ENCODE measurements at regions not wholly inside any gene's neighbourhood (a gene's known extent, or its start where the extent isn't known, plus 50 kb on each side); places are given as distances from the start of the nearest gene placed in this dataset.

GRCh38 chr22:26986884-26987283 lies 329.5 kb downstream of the MIAT start:
- Histone ChIP-seq H3K36me3 (ENCODE audit: control insufficient read depth in 2 of 2, insufficient read depth in 2 of 2, low read length in 1 of 2) (no peaks in the 10 kb centered on the region), H3K4me3 (ENCODE audit: low read length in 2 of 2) (no peak overlapping the region), H3K4me1 (ENCODE audit: control insufficient read depth in 2 of 2, insufficient read depth in 2 of 2, low read length in 2 of 2) (no peaks in the 10 kb centered on the region), H3K9me3 (ENCODE audit: control insufficient read depth in 2 of 2, insufficient read depth in 1 of 2, low read length in 1 of 2) (no peaks in the 10 kb centered on the region), H3K27me3 (ENCODE audit: control insufficient read depth in 2 of 2, insufficient read depth in 1 of 2, low read length in 1 of 2) (no peaks in the 10 kb centered on the region), H3K27ac (ENCODE audit: low read depth in 1 of 2, low read length in 1 of 2) (no peak overlapping the region)
- WGBS: 9% methylated on average over 3 of the region's 3 CpGs
- no peak for DNase-seq (ENCODE audit: low read depth in 6 of 9, low spot score in 9 of 9)

- H3K27ac ChIP-seq (ENCODE audit: low read depth in 1 of 2, low read length in 1 of 2): no peak overlapping the region
- WGBS: 84% methylated on average over 7 of the region's 7 CpGs
- no peaks in the 10 kb centered on the region for H3K27me3 ChIP-seq (ENCODE audit: control insufficient read depth in 2 of 2, insufficient read depth in 1 of 2, low read length in 1 of 2)
- H3K9me3 ChIP-seq (ENCODE audit: control insufficient read depth in 2 of 2, insufficient read depth in 1 of 2, low read length in 1 of 2): no peaks in the 10 kb centered on the region
- DNase-seq (ENCODE audit: low read depth in 6 of 9, low spot score in 9 of 9): no peak
- H3K4me1 ChIP-seq (ENCODE audit: control insufficient read depth in 2 of 2, insufficient read depth in 2 of 2, low read length in 2 of 2): no peaks in the 10 kb centered on the region
- H3K36me3 ChIP-seq (ENCODE audit: control insufficient read depth in 2 of 2, insufficient read depth in 2 of 2, low read length in 1 of 2): no peaks in the 10 kb centered on the region
- no peak overlapping the region for H3K4me3 ChIP-seq (ENCODE audit: low read length in 2 of 2)
Measured at GRCh38 chr22:26990503-26991189, 333.3 kb downstream of the MIAT start.

- Histone ChIP-seq H3K36me3 (ENCODE audit: control insufficient read depth in 2 of 2, insufficient read depth in 2 of 2, low read length in 1 of 2) (no peaks in the 10 kb centered on the region), H3K4me1 (ENCODE audit: control insufficient read depth in 2 of 2, insufficient read depth in 2 of 2, low read length in 2 of 2) (no peaks in the 10 kb centered on the region), H3K9me3 (ENCODE audit: control insufficient read depth in 2 of 2, insufficient read depth in 1 of 2, low read length in 1 of 2) (no peaks in the 10 kb centered on the region), H3K27ac (ENCODE audit: low read depth in 1 of 2, low read length in 1 of 2) (no peak overlapping the region), H3K4me3 (ENCODE audit: low read length in 2 of 2) (no peak overlapping the region), H3K27me3 (ENCODE audit: control insufficient read depth in 2 of 2, insufficient read depth in 1 of 2, low read length in 1 of 2) (no peaks in the 10 kb centered on the region)
- no peak for DNase-seq (ENCODE audit: low read depth in 6 of 9, low spot score in 9 of 9)
- 82% methylated on average over 2 of the region's 2 CpGs for WGBS
Measured at GRCh38 chr22:26992556-26992955, 335.2 kb downstream of the MIAT start.

- Histone ChIP-seq H3K27ac (ENCODE audit: low read depth in 1 of 2, low read length in 1 of 2) (no peak overlapping the region), H3K4me3 (ENCODE audit: low read length in 2 of 2) (no peak overlapping the region), H3K4me1 (ENCODE audit: control insufficient read depth in 2 of 2, insufficient read depth in 2 of 2, low read length in 2 of 2) (no peaks in the 10 kb centered on the region), H3K36me3 (ENCODE audit: control insufficient read depth in 2 of 2, insufficient read depth in 2 of 2, low read length in 1 of 2) (no peaks in the 10 kb centered on the region), H3K9me3 (ENCODE audit: control insufficient read depth in 2 of 2, insufficient read depth in 1 of 2, low read length in 1 of 2) (no peaks in the 10 kb centered on the region), H3K27me3 (ENCODE audit: control insufficient read depth in 2 of 2, insufficient read depth in 1 of 2, low read length in 1 of 2) (no peaks in the 10 kb centered on the region)
- WGBS: 88% methylated on average over 11 of the region's 11 CpGs
- DNase-seq (ENCODE audit: low read depth in 6 of 9, low spot score in 9 of 9): no peak
Measured at GRCh38 chr22:26993886-26994285, 336.5 kb downstream of the MIAT start.

DNA sequence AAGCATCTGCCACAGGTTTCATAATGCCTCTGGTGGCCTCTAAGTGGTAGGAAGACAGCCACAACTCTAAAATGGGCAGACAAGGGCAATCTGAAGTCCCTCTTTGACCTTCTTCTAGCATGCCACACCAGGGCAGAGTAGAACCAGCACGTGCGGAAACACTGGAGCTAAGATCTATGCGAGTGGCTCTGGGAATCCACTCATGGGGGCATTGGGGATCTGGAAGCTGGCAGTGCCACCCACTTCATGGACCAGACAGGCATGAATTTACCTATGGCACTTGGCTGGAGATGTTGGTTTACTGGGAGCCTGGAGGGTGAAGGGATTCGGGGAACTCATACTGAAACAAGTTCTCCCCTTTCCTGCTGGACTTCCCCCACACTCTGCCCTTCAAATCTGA lies 337.4 kb downstream of the MIAT start:
- no peaks in the 10 kb centered on the region for H3K4me1 ChIP-seq (ENCODE audit: control insufficient read depth in 2 of 2, insufficient read depth in 2 of 2, low read length in 2 of 2)
- no peaks in the 10 kb centered on the region for H3K27me3 ChIP-seq (ENCODE audit: control insufficient read depth in 2 of 2, insufficient read depth in 1 of 2, low read length in 1 of 2)
- no peak overlapping the region for H3K4me3 ChIP-seq (ENCODE audit: low read length in 2 of 2)
- no peak for DNase-seq (ENCODE audit: low read depth in 6 of 9, low spot score in 9 of 9)
- H3K27ac ChIP-seq (ENCODE audit: low read depth in 1 of 2, low read length in 1 of 2): no peak overlapping the region
- H3K36me3 ChIP-seq (ENCODE audit: control insufficient read depth in 2 of 2, insufficient read depth in 2 of 2, low read length in 1 of 2): no peaks in the 10 kb centered on the region
- no peaks in the 10 kb centered on the region for H3K9me3 ChIP-seq (ENCODE audit: control insufficient read depth in 2 of 2, insufficient read depth in 1 of 2, low read length in 1 of 2)
- WGBS: 92% methylated on average over 4 of the region's 4 CpGs

- DNase-seq (ENCODE audit: low read depth in 6 of 9, low spot score in 9 of 9): no peak
- no peaks in the 10 kb centered on the region for H3K36me3 ChIP-seq (ENCODE audit: control insufficient read depth in 2 of 2, insufficient read depth in 2 of 2, low read length in 1 of 2)
- 88% methylated on average over 3 of the region's 3 CpGs for WGBS
Measured at GRCh38 chr22:26995235-26995634, 337.8 kb downstream of the MIAT start.

DNA sequence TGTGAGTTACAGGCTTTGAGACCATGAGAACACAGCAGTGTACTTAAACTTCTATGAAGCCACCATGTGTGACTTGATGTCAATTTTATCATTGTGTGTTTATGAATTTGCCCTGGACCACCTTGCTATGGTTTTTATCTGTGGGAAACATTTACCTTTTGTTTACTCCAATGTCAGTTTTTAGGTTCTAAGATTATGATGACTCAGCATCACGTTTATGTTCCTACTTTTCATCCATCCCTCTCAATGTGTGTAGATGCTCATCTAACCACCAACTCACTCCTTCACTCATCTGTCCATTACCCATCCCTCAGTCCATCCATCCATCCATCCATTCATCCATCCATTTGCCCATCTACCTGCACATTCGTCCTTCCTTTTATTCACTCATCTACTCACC lies 338.8 kb downstream of the MIAT start:
- H3K4me1 ChIP-seq (ENCODE audit: control insufficient read depth in 2 of 2, insufficient read depth in 2 of 2, low read length in 2 of 2): no peaks in the 10 kb centered on the region

More at GRCh38 chr22:26995235-26995634, 337.8 kb downstream of the MIAT start:
- Histone ChIP-seq H3K4me1 (ENCODE audit: control insufficient read depth in 2 of 2, insufficient read depth in 2 of 2, low read length in 2 of 2) (no peaks in the 10 kb centered on the region), H3K27me3 (ENCODE audit: control insufficient read depth in 2 of 2, insufficient read depth in 1 of 2, low read length in 1 of 2) (no peaks in the 10 kb centered on the region), H3K27ac (ENCODE audit: low read depth in 1 of 2, low read length in 1 of 2) (no peak overlapping the region), H3K4me3 (ENCODE audit: low read length in 2 of 2) (no peak overlapping the region), H3K9me3 (ENCODE audit: control insufficient read depth in 2 of 2, insufficient read depth in 1 of 2, low read length in 1 of 2) (no peaks in the 10 kb centered on the region)

DNA sequence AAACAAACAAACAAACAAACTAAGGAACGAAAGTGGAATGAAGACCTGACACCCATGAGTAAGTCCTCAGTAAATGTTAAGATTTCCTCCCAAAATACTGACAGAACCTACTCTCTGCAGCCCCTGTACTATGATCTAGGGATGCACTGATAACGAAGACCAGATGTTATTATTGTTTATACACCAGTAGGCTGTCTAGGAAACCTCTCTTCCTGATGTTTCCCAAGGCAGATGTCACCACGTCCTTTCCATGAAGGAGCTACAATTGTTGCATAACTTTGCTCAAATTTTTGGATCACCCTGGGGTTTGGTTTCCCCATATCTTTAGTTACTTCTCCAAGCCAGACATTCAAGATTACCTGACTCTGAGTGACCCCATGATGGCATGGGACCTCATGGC lies 340.7 kb downstream of the MIAT start:
- Histone ChIP-seq H3K4me1 (ENCODE audit: control insufficient read depth in 2 of 2, insufficient read depth in 2 of 2, low read length in 2 of 2) (no peaks in the 10 kb centered on the region), H3K36me3 (ENCODE audit: control insufficient read depth in 2 of 2, insufficient read depth in 2 of 2, low read length in 1 of 2) (no peaks in the 10 kb centered on the region), H3K9me3 (ENCODE audit: control insufficient read depth in 2 of 2, insufficient read depth in 1 of 2, low read length in 1 of 2) (no peaks in the 10 kb centered on the region), H3K4me3 (ENCODE audit: low read length in 2 of 2) (no peak overlapping the region), H3K27me3 (ENCODE audit: control insufficient read depth in 2 of 2, insufficient read depth in 1 of 2, low read length in 1 of 2) (no peaks in the 10 kb centered on the region), H3K27ac (ENCODE audit: low read depth in 1 of 2, low read length in 1 of 2) (no peak overlapping the region)
- no peak for DNase-seq (ENCODE audit: low read depth in 6 of 9, low spot score in 9 of 9)
- WGBS: 64% methylated on average over 3 of the region's 3 CpGs

More for the DNA sequence above, 338.8 kb downstream of the MIAT start:
- no peaks in the 10 kb centered on the region for H3K36me3 ChIP-seq (ENCODE audit: control insufficient read depth in 2 of 2, insufficient read depth in 2 of 2, low read length in 1 of 2)
- WGBS: 79% methylated on average over 2 of the region's 2 CpGs
- no peak for DNase-seq (ENCODE audit: low read depth in 6 of 9, low spot score in 9 of 9)
- no peaks in the 10 kb centered on the region for H3K27me3 ChIP-seq (ENCODE audit: control insufficient read depth in 2 of 2, insufficient read depth in 1 of 2, low read length in 1 of 2)
- no peaks in the 10 kb centered on the region for H3K9me3 ChIP-seq (ENCODE audit: control insufficient read depth in 2 of 2, insufficient read depth in 1 of 2, low read length in 1 of 2)
- H3K27ac ChIP-seq (ENCODE audit: low read depth in 1 of 2, low read length in 1 of 2): no peak overlapping the region
- H3K4me3 ChIP-seq (ENCODE audit: low read length in 2 of 2): no peak overlapping the region

DNA sequence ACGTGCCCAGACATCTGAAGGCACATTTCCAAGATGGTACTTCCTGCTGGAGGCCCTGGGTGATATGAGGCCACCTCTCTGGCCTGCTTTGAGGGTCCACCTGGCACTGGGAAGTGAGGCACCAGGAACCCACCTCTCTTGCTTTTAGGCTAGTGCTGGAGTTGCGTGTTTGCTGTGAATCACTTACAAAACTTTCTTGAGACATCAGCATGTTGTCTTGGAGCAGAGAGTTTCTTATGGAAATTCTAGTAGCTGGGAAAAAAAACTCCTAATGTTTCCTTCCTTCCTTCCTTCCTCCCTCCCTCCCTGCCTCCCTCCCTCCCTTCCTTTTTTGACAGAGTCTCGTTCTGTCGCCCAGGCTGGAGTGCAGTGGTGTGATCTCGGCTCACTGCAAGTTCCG lies 341.3 kb downstream of the MIAT start:
- H3K27me3 ChIP-seq (ENCODE audit: control insufficient read depth in 2 of 2, insufficient read depth in 1 of 2, low read length in 1 of 2): no peaks in the 10 kb centered on the region
- H3K9me3 ChIP-seq (ENCODE audit: control insufficient read depth in 2 of 2, insufficient read depth in 1 of 2, low read length in 1 of 2): no peaks in the 10 kb centered on the region
- H3K4me3 ChIP-seq (ENCODE audit: low read length in 2 of 2): no peak overlapping the region
- no peak overlapping the region for H3K27ac ChIP-seq (ENCODE audit: low read depth in 1 of 2, low read length in 1 of 2)
- H3K4me1 ChIP-seq (ENCODE audit: control insufficient read depth in 2 of 2, insufficient read depth in 2 of 2, low read length in 2 of 2): no peaks in the 10 kb centered on the region
- no peak for DNase-seq (ENCODE audit: low read depth in 6 of 9, low spot score in 9 of 9)
- WGBS: 41% methylated on average over 6 of the region's 6 CpGs
- H3K36me3 ChIP-seq (ENCODE audit: control insufficient read depth in 2 of 2, insufficient read depth in 2 of 2, low read length in 1 of 2): no peaks in the 10 kb centered on the region
